ENCODE measurements at regions not wholly inside any gene's neighbourhood (a gene's known extent, or its start where the extent isn't known, plus 50 kb on each side); places are given as distances from the start of the nearest gene placed in this dataset.

DNA sequence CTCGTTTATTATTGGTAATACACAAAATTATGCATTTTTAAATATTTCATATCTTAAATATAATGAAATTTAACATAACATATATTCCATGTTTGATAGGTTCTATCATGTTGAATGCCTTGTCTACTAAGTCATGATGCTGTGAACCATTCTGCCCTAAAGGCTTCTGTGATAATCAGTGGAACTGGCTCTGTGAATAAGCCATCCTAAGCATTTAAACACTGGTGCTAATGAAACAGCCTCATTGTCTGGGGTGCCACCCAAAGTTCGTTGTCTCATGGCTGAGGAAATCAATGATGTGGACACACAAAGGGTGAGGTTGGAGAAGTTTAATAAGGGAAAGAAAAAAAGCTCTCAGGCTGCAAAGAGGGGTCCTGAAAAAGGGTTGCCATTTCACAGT is 264.7 kb upstream of the ZRANB2 start:
- no peak for ATAC-seq
- 45 to 58% (median 51%) methylated on average over 2 of the region's 2 CpGs for whole genome bisulfite sequencing, 4 donors

DNA sequence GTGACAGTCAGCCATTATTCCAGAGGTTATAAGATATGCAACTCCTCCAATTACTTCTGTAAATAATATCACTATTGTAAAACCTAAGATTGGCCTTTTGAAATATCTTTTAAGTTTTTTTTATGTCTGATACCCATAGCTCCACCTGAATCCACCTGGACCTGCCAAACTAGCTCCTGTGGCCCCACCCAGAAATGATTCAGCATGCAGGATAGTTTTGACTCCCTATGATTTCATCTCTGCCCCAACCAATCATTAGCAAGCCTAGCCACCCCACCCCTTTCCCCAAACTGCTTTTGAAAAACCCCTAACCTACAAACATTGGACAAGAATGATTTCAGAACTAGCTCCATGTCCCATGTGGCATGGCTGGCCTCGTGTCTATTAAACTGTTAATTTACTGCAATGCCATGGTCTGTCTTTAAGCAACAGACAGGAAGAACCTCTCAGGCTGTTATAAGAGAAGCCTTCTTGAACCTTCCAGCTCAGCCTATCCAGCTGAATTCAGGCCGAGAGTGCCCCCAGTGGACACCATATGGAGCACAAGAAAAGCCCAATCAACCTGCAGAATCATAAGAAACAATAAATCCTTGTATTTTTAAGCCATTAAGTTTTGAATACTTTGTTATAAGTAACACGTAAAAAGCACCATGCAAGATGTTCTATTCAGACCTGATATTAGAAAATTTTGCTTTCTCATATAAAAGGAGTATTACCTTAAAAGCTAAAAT is 263.0 kb upstream of the ZRANB2 start:
- H3K9me3 ChIP-seq, result peaks cover 0 to 33% (median 7%) of the 10 kb centered on the region in 12 donors
- intact Hi-C loops (cut with DNase I), result no loop called here
- WGBS, 4 donors, result 52 to 60% (median 57%) methylated on average over 3 of the region's 3 CpGs
- TF ChIP-seq, protein P1, sequence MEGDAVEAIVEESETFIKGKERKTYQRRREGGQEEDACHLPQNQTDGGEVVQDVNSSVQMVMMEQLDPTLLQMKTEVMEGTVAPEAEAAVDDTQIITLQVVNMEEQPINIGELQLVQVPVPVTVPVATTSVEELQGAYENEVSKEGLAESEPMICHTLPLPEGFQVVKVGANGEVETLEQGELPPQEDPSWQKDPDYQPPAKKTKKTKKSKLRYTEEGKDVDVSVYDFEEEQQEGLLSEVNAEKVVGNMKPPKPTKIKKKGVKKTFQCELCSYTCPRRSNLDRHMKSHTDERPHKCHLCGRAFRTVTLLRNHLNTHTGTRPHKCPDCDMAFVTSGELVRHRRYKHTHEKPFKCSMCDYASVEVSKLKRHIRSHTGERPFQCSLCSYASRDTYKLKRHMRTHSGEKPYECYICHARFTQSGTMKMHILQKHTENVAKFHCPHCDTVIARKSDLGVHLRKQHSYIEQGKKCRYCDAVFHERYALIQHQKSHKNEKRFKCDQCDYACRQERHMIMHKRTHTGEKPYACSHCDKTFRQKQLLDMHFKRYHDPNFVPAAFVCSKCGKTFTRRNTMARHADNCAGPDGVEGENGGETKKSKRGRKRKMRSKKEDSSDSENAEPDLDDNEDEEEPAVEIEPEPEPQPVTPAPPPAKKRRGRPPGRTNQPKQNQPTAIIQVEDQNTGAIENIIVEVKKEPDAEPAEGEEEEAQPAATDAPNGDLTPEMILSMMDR (IDR thresholded peaks at IDR 0.05), result no peak
- no peak for TF ChIP-seq POLR2A (IDR thresholded peaks at IDR 0.05)
- no peaks in the 10 kb centered on the region for H3K27me3 ChIP-seq
- no peak overlapping the region for H3K4me3 ChIP-seq
- no peaks in the 10 kb centered on the region for H3K4me1 ChIP-seq
- no peak for DNase-seq
- no peak overlapping the region for H3K27ac ChIP-seq
- H3K36me3 ChIP-seq, result no peaks in the 10 kb centered on the region
- ATAC-seq, result no peak

More for the DNA sequence above, 264.7 kb upstream of the ZRANB2 start:
- Histone ChIP-seq H3K9me3 (peaks cover 0 to 18% (median 0%) of the 10 kb centered on the region in 12 donors), H3K27me3 (no peaks in the 10 kb centered on the region), H3K4me3 (no peak overlapping the region), H3K27ac (no peak overlapping the region), H3K36me3 (no peaks in the 10 kb centered on the region), H3K4me1 (no peaks in the 10 kb centered on the region)
- intact Hi-C loops (cut with DNase I), result no loop called here
- DNase-seq, result no peak
- TF ChIP-seq, protein P1 (IDR thresholded peaks at IDR 0.05), result no peak
- no peak for TF ChIP-seq POLR2A (IDR thresholded peaks at IDR 0.05)

DNA sequence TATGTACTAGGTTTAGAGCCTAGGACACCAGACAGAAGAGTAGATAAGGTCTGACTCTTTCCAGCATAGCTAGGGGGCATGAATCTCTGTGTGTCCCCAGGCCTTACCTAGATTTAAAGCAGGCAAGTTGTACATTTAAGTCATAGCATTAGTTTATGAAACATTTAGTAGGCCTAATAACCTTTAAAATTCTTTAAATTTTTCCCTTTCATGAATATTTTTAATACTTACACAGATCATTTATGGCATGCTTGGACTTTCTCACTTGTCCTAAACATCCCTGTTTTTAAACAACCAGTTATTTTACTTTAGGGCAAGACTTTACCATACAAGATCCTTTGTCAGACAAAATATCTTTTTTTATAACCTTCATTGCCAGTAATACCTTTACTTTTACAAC is 258.4 kb upstream of the ZRANB2 start:
- Histone ChIP-seq H3K9me3 (peaks cover 0 to 44% (median 11%) of the 10 kb centered on the region in 12 donors), H3K4me3 (no peak overlapping the region), H3K27me3 (no peaks in the 10 kb centered on the region), H3K36me3 (no peaks in the 10 kb centered on the region), H3K27ac (no peak overlapping the region), H3K4me1 (no peaks in the 10 kb centered on the region)
- TF ChIP-seq, protein P1 (IDR thresholded peaks at IDR 0.05), result no peak
- intact Hi-C loops (cut with DNase I), result no loop called here
- no peak for ATAC-seq
- no peak for DNase-seq

DNA sequence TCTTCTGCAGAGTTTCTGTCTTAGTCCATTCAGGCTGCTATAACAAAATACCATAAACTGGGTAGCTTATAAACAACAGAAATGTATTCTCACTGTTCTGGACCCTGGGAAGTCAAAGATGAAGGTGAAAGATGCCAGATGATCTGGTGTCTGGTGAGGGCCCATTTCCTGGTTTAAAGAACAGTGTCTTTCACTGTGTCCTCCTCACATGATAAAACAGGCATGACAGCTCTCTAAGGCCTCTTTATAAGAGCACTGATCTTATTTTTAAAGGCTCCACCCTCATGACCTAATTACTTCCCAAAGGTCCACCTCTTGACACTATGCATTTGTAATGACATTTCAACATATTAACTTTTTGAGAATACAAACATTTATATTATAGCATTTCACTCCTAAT is 250.2 kb upstream of the ZRANB2 start:
- Histone ChIP-seq H3K27me3 (no peaks in the 10 kb centered on the region), H3K4me3 (no peak overlapping the region), H3K27ac (no peak overlapping the region), H3K36me3 (no peaks in the 10 kb centered on the region), H3K4me1 (no peaks in the 10 kb centered on the region), H3K9me3 (peaks cover 0 to 16% (median 0%) of the 10 kb centered on the region in 12 donors)
- ATAC-seq (no peak), DNase-seq (no peak)
- TF ChIP-seq, protein P1 (IDR thresholded peaks at IDR 0.05), result no peak
- TF ChIP-seq POLR2A (IDR thresholded peaks at IDR 0.05), result no peak
- intact Hi-C loops (cut with DNase I), result no loop called here
